Glutamatergic neuron (in vitro differentiated cells): ENCODE measurements at regions not wholly inside any gene's neighbourhood (a gene's known extent, or its start where the extent isn't known, plus 50 kb on each side); places are given as distances from the start of the nearest gene placed in this dataset.

ENCODE experiments used
- DNase-seq: peaks from one replicate; pipeline ENCODE4 v3.0.0; 2022
- H3K27ac Mint-ChIP-seq: one replicate; pipeline ENCODE4 v1.8.0; 2020; ENCODE audit warnings: mild to moderate bottlenecking, mixed read lengths, inconsistent platforms; ENCODE audit not compliant: unreplicated experiment
- H3K27me3 Mint-ChIP-seq: one replicate; pipeline ENCODE4 v1.8.0; 2020; ENCODE audit warnings: mild to moderate bottlenecking, moderate library complexity, mixed read lengths, inconsistent platforms; ENCODE audit not compliant: unreplicated experiment
- H3K36me3 Mint-ChIP-seq: one replicate; pipeline ENCODE4 v1.8.0; 2020; ENCODE audit warnings: mild to moderate bottlenecking, mixed read lengths, inconsistent platforms; ENCODE audit not compliant: unreplicated experiment
- H3K4me1 Mint-ChIP-seq: one replicate; pipeline ENCODE4 v1.8.0; 2020; ENCODE audit warnings: mild to moderate bottlenecking, low read depth, mixed read lengths, inconsistent platforms; ENCODE audit not compliant: unreplicated experiment
- H3K4me3 Mint-ChIP-seq: one replicate; pipeline ENCODE4 v1.8.0; 2020; ENCODE audit warnings: mild to moderate bottlenecking, mixed read lengths, inconsistent platforms; ENCODE audit not compliant: unreplicated experiment
- H3K9me3 Mint-ChIP-seq: one replicate; pipeline ENCODE4 v1.8.0; 2020; ENCODE audit warnings: mild to moderate bottlenecking, moderate library complexity, mixed read lengths, inconsistent platforms; ENCODE audit not compliant: unreplicated experiment
- CTCF ChIP-seq: fragments of 200-600 bp; sonication (generic); IDR thresholded peaks from one replicate; pipeline ENCODE4 v1.5.0; 2021; ENCODE audit not compliant: partially characterized antibody, unreplicated experiment

GRCh38 chr3:59469948-59470723 lies 420.3 kb upstream of the CFAP20DC start:
- Mint-ChIP-seq H3K9me3 (peaks cover 3% of the 10 kb centered on the region), H3K27ac (no peak overlapping the region), H3K27me3 (no peaks in the 10 kb centered on the region), H3K36me3 (peaks cover 6% of the 10 kb centered on the region), H3K4me1 (peaks cover 2% of the 10 kb centered on the region), H3K4me3 (no peak overlapping the region)
- TF ChIP-seq CTCF: no peak
- no peak for DNase-seq

GRCh38 chr3:59467476-59467875 lies 417.7 kb upstream of the CFAP20DC start:
- H3K27me3 Mint-ChIP-seq: no peaks in the 10 kb centered on the region
- H3K36me3 Mint-ChIP-seq: peaks cover 6% of the 10 kb centered on the region
- H3K9me3 Mint-ChIP-seq: peaks cover 3% of the 10 kb centered on the region
- no peak for DNase-seq
- H3K4me1 Mint-ChIP-seq: peaks cover 5% of the 10 kb centered on the region
- TF ChIP-seq CTCF: no peak
- no peak overlapping the region for H3K4me3 Mint-ChIP-seq
- no peak overlapping the region for H3K27ac Mint-ChIP-seq

GRCh38 chr3:59464187-59464586 lies 414.4 kb upstream of the CFAP20DC start:
- Mint-ChIP-seq H3K4me3 (no peak overlapping the region), H3K27me3 (peaks cover 5% of the 10 kb centered on the region), H3K36me3 (peaks cover under 1% of the 10 kb centered on the region), H3K4me1 (peaks cover 5% of the 10 kb centered on the region), H3K27ac (no peak overlapping the region), H3K9me3 (peaks cover 3% of the 10 kb centered on the region)
- TF ChIP-seq CTCF: no peak
- no peak for DNase-seq

GRCh38 chr3:59463253-59463652 lies 413.4 kb upstream of the CFAP20DC start:
- no peak for TF ChIP-seq CTCF
- Mint-ChIP-seq H3K9me3 (peaks cover 3% of the 10 kb centered on the region), H3K4me1 (peaks cover 5% of the 10 kb centered on the region), H3K27me3 (peaks cover 5% of the 10 kb centered on the region), H3K27ac (no peak overlapping the region), H3K4me3 (no peak overlapping the region), H3K36me3 (no peaks in the 10 kb centered on the region)
- no peak for DNase-seq

- H3K9me3 Mint-ChIP-seq: peaks cover 1% of the 10 kb centered on the region
- H3K36me3 Mint-ChIP-seq: no peaks in the 10 kb centered on the region
- no peak for TF ChIP-seq CTCF
- H3K4me1 Mint-ChIP-seq: peaks cover 3% of the 10 kb centered on the region
- peaks cover 5% of the 10 kb centered on the region for H3K27me3 Mint-ChIP-seq
- no peak for DNase-seq
- no peak overlapping the region for H3K27ac Mint-ChIP-seq
- H3K4me3 Mint-ChIP-seq: no peak overlapping the region
These were observed 410.2 kb upstream of the CFAP20DC start for GRCh38 chr3:59460068-59460467.
